ENCODE measurements at regions not wholly inside any gene's neighbourhood (a gene's known extent, or its start where the extent isn't known, plus 50 kb on each side); places are given as distances from the start of the nearest gene placed in this dataset.
A peak's percentile ranks its signal among the peaks of the same experiment; 100 is the strongest.

GRCh38 chr3:117427081-117427480 lies 717.5 kb downstream of the TUSC7 start:
- H3K4me3 ChIP-seq (ENCODE audit: control insufficient read depth, low read depth, low read length) = no peak overlapping the region
- TF ChIP-seq CTCF (conservative IDR thresholded peaks at IDR 0.05; ENCODE audit: control insufficient read depth, insufficient read depth, low read depth, low read length) = no peak
- DNase-seq (ENCODE audit: low read depth) = no peak

GRCh38 chr3:117433427-117433826 lies 723.8 kb downstream of the TUSC7 start:
- TF ChIP-seq CTCF (conservative IDR thresholded peaks at IDR 0.05; ENCODE audit: control insufficient read depth, insufficient read depth, low read depth, low read length) = no peak
- no peak for DNase-seq (ENCODE audit: low read depth)

GRCh38 chr3:117434661-117435412 lies 725.3 kb downstream of the TUSC7 start:
- no peak for TF ChIP-seq CTCF (conservative IDR thresholded peaks at IDR 0.05; ENCODE audit: control insufficient read depth, insufficient read depth, low read depth, low read length)
- DNase-seq (ENCODE audit: low read depth) = no peak

More at GRCh38 chr3:117433427-117433826, 723.8 kb downstream of the TUSC7 start:
- H3K4me3 ChIP-seq (ENCODE audit: control insufficient read depth, low read depth, low read length) = no peak overlapping the region

GRCh38 chr3:117435506-117435905 lies 725.9 kb downstream of the TUSC7 start:
- no peak for TF ChIP-seq CTCF (conservative IDR thresholded peaks at IDR 0.05; ENCODE audit: control insufficient read depth, insufficient read depth, low read depth, low read length)
- no peak overlapping the region for H3K4me3 ChIP-seq (ENCODE audit: control insufficient read depth, low read depth, low read length)

More at GRCh38 chr3:117434661-117435412, 725.3 kb downstream of the TUSC7 start:
- H3K4me3 ChIP-seq (ENCODE audit: control insufficient read depth, low read depth, low read length) = no peak overlapping the region

GRCh38 chr3:117439812-117440211 lies 730.2 kb downstream of the TUSC7 start:
- no peak overlapping the region for H3K4me3 ChIP-seq (ENCODE audit: control insufficient read depth, low read depth, low read length)
- DNase-seq (ENCODE audit: low read depth) = peak; percentile 26
- TF ChIP-seq CTCF (conservative IDR thresholded peaks at IDR 0.05; ENCODE audit: control insufficient read depth, insufficient read depth, low read depth, low read length) = peak; percentile 34

More at GRCh38 chr3:117435506-117435905, 725.9 kb downstream of the TUSC7 start:
- no peak for DNase-seq (ENCODE audit: low read depth)

GRCh38 chr3:117441851-117442250 lies 732.3 kb downstream of the TUSC7 start:
- DNase-seq (ENCODE audit: low read depth) = no peak
- TF ChIP-seq CTCF (conservative IDR thresholded peaks at IDR 0.05; ENCODE audit: control insufficient read depth, insufficient read depth, low read depth, low read length) = no peak
- H3K4me3 ChIP-seq (ENCODE audit: control insufficient read depth, low read depth, low read length) = no peak overlapping the region

Measured in fibroblast of mammary gland (primary cell).